ENCODE measurements at regions not wholly inside any gene's neighbourhood (a gene's known extent, or its start where the extent isn't known, plus 50 kb on each side); places are given as distances from the start of the nearest gene placed in this dataset.

- TF ChIP-seq INSM2 (tag by site-specific recombination; IDR thresholded peaks at IDR 0.05) (no peak), KLF17 (tag by site-specific recombination; IDR thresholded peaks at IDR 0.05) (no peak), KLF8 (tag by site-specific recombination; IDR thresholded peaks at IDR 0.05) (no peak), ZBTB44 (tag by site-specific recombination; IDR thresholded peaks at IDR 0.05) (no peak)
These were observed 1674.8 kb upstream of the TMEFF2 start (continued) for GRCh38 chr2:193869564-193869963.

GRCh38 chr2:193868833-193869232 is 1674.1 kb upstream of the TMEFF2 start:
- Histone ChIP-seq H3K9me3 (ENCODE audit: control insufficient read depth, insufficient read depth, low read depth, low read length) (no peaks in the 10 kb centered on the region), H3K4me3 (ENCODE audit: low read depth, low read length) (no peak overlapping the region), H3K27ac (ENCODE audit: extremely low read depth, low read depth, low read length) (no peak overlapping the region), H3K36me3 (ENCODE audit: control insufficient read depth in 2 of 2, insufficient read depth in 1 of 2, low read length in 2 of 2) (no peaks in the 10 kb centered on the region), H3K4me1 (ENCODE audit: control insufficient read depth, insufficient read depth, low read length) (no peaks in the 10 kb centered on the region)
- POLR2A ChIA-PET, result no interaction called here
- CTCF ChIA-PET, result no interaction called here
- TF ChIP-seq ZNF19 (tag by site-specific recombination; IDR thresholded peaks at IDR 0.05; ENCODE audit: low read depth), result no peak
- TF ChIP-seq ZNF366 (tag by site-specific recombination; conservative IDR thresholded peaks at IDR 0.05), result no peak
- TF ChIP-seq ZBTB48 (tag by site-specific recombination; IDR thresholded peaks at IDR 0.05), result no peak
- TF ChIP-seq ZXDB (tag by site-specific recombination; IDR thresholded peaks at IDR 0.05), result no peak
- no peak for TF ChIP-seq ZFP37 (tag by site-specific recombination; IDR thresholded peaks at IDR 0.05)
- TF ChIP-seq ZNF626 (tag by site-specific recombination; IDR thresholded peaks at IDR 0.05), result no peak
- no peak for TF ChIP-seq ZNF311 (tag by site-specific recombination; IDR thresholded peaks at IDR 0.05; ENCODE audit: borderline replicate concordance)
- TF ChIP-seq TCF7L2 (IDR thresholded peaks at IDR 0.05; ENCODE audit: borderline replicate concordance, low read depth, low read length), result no peak
- no peak for TF ChIP-seq MZF1 (tag by site-specific recombination; IDR thresholded peaks at IDR 0.05; ENCODE audit: borderline replicate concordance)
- no peak for TF ChIP-seq ZNF585B (tag by site-specific recombination; IDR thresholded peaks at IDR 0.05)
- TF ChIP-seq ZBTB11 (tag by site-specific recombination; conservative IDR thresholded peaks at IDR 0.05; ENCODE audit: low read depth), result no peak
- TF ChIP-seq ZBTB44 (tag by site-specific recombination; IDR thresholded peaks at IDR 0.05), result no peak
- TF ChIP-seq ZNF776 (tag by site-specific recombination; IDR thresholded peaks at IDR 0.05; ENCODE audit: borderline replicate concordance), result no peak
- no peak for TF ChIP-seq ZNF26 (tag by site-specific recombination; IDR thresholded peaks at IDR 0.05)
- TF ChIP-seq HIC1 (tag by site-specific recombination; IDR thresholded peaks at IDR 0.05), result no peak
- TF ChIP-seq GFI1B (tag by site-specific recombination; IDR thresholded peaks at IDR 0.05), result no peak
- no peak for TF ChIP-seq ZNF791 (tag by site-specific recombination; IDR thresholded peaks at IDR 0.05)
